ENCODE measurements at regions not wholly inside any gene's neighbourhood (a gene's known extent, or its start where the extent isn't known, plus 50 kb on each side); places are given as distances from the start of the nearest gene placed in this dataset.
"Not testable (repeated sequence)": the region's sequence is repeated elsewhere in the genome, so short reads cannot be mapped to it uniquely, and the experiment has no call there.

DNA sequence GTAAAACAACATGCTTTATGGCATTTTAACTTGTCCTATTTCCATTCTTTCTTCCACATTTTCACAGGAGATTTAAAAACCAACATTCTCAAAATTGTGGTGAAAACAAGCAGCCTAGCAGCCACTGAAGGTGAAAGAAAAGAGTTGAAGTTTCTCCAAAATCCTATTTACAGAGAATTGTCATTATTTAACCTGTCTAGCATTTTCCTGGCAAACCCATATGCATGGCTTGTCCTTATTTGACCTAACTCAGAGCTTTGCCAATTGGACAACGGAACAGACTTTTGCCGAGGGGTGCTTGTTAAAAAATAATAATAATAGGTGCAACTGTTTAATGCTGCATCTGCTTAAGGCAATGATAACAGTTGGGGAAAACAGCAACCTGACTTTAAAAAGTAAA is 80.4 kb upstream of the PCSK5 start:
- DNase-seq = no peak

DNA sequence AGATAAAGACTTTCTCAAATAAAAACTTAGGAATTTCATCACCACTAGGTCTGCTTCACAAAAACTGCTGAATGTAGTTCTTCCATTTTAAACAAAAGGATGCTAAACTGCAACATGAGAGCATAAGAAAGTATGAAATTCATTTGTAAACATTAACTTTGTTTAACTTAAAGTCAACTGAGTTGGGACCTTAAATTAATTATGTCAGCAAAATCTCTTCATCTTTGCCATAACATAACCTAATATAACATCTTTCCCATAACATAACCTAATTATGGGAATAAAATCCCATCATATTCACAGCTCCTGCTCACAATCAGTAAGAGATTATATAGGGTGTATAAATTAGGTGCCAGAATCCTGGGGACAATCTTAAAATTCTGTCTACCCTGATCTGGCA is 78.8 kb upstream of the PCSK5 start:
- no peak for DNase-seq

DNA sequence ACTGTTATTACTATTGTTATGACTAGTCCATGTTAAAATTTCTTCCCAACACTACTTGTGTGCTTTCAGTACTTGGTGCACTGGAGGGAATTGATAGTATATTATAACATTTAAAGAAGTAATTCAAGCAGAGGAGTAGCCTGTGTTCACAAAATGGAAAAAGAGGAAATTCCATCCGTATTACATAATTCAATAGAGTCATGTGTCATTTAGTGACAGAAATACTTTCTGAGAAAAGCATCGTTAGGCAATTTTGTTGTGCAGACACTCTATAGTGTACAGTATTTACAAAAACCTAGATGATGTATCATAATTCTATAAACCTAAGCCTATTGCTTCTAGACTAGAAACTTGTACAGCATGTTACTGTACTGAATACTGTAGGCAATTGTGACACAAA is 78.3 kb upstream of the PCSK5 start:
- no peak for DNase-seq

DNA sequence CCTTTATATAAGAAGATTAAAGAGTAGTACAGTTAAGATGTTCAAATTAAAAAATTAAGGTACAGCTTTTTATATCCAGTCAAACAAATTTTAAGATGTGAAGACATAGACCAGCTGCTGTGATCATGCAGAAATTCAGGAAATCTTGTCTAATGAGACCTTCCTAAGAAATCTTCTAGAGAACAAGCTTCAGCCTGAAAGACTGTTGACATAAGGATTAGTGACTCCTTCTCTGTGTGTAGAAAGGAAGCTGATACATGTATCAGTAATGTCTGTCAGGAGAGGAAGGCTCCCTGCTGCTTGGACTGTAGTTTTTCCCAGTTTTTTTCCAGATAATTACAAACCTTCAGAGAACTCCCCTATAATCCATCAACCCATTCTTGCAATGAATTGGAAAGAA is 75.8 kb upstream of the PCSK5 start:
- DNase-seq = no peak

DNA sequence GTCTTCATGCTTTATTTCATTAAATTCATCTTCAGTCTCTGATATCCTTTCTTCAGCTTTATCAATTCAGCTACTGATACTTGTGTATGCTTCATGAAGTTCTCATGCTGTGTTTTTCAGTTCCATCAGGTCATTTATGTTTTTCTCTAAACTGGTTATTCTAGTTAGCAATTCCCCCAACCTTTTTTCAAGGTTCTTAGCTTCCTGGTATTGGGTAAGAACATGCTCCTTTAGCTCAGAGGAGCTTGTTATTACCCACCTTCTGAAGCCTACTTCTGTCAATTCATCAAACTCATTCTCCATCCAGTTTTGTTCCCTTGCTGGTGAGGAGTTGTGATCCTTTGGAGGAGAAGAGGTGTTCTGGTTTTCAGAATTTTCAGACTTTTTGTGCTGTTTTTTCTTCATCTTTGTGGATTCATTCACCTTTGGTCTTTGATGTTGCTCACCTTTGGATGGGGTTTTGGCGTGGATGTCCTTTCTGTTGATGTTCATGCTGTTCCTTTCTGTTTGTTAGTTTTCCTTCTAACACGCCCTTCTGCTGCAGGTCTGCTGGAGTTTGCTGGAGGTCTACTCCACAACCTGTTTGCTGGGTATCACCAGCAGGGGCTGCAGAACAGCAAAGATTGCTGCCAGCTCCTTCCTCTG is 69.9 kb upstream of the PCSK5 start:
- DNase-seq = not testable (repeated sequence)

DNA sequence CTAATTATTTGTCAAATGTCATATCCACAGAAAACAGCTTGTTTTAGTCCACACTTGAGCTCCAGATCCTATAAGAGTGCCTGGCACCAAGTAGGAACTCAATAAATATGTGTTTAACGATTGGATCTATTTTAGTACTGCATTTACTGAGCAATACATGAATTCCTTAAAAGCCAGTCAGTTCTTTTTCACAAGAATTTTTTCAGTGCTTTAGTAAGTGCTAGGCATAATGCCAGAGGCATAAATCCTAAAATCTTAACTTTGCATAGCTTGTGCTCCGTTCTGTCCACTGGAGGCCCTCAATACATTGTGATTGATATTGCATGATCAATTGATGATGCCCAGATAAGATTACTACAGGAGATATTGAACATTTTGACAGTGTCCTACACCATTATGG is 67.3 kb upstream of the PCSK5 start:
- DNase-seq = no peak

DNA sequence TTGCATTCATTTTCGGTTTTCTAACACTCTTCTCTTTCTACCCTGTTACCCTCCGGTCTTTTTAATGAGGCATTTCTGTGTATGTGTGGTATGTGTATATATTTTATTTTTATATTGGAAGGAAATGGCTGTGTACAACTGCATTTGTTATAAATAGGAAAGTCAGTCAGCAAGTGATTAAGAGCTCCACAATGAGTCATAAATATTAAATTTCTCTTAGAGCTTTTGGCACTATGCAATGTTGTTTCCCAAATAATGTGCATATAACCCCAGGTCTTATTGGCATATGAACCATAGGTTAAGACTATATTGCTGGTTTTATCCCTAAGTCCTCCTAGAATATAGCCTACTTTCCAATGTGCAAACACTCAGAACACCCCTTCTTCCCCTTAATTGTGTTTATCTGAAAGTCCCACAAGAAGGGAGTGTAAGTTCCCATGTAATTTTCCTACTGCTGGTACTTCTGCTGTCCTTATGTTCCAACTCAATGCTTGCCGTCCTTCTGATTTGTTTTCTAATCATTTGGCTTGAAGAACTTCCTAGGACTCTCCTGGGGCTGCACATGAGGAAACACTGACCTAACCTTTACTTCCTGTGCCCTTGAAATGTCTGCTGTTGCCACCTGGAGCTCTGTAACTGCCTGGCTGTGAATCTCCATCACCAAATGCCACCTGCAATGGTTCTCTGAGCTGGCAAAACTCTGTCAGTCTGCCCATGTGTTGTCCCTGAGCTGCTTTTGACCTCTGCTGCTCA is 65.5 kb upstream of the PCSK5 start:
- no peak for DNase-seq

DNA sequence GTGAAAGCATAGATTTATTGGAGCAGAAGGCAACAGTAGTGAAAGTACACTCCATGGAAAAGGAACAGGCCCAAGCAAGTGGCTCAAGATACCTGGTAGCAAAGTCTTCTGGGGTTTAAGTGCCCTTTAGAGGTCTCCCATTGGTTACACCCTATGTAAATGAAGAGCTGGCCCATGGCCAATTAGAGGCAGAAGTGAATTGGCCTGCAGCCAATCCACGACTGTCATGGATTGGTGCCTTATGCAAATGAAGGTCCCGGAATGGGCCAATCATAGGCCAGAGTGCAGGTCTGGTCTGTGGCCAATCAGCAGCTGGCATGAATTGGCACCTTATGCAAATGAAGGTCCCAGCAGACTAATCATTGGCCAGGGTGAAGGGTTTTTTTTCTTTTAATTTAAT is 64.2 kb upstream of the PCSK5 start:
- no peak for DNase-seq

DNA sequence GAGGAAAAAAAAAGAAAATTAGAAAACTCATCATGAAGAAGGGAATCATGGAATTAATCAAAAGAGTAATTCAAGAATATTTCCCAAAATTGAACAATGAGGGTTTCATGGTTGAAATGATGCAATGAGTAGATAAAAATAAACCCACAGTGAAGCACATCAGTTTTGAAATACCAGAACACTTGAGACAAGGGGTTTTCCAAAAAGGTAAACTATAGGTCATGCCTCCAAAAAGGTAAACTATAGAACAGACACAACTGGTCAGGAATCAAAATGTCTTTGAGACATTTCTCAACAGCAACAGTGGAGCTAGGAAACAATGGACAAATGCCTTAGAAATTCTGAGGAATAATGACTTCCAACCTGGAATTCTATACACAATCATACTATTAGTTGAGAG is 60.2 kb upstream of the PCSK5 start:
- DNase-seq = no peak

DNA sequence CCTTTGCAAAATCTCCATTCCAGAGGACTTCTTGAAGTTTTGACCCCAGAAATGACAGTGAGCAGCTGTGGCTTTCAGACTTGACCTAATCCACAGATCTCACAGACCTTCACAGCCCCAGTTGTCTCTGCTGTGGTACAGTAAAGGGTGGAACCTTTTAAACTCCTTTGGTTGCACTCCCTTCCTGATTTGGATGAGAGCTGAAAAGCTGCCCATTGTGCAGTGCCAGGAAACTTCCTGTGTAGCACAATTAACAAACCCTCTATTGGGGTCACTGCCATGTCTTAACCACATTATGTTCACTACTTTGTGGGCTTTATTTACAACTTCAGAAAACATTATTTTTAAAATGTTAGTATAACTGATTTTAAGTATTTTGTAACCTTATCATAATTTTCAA is 56.7 kb upstream of the PCSK5 start:
- no peak for DNase-seq

DNA sequence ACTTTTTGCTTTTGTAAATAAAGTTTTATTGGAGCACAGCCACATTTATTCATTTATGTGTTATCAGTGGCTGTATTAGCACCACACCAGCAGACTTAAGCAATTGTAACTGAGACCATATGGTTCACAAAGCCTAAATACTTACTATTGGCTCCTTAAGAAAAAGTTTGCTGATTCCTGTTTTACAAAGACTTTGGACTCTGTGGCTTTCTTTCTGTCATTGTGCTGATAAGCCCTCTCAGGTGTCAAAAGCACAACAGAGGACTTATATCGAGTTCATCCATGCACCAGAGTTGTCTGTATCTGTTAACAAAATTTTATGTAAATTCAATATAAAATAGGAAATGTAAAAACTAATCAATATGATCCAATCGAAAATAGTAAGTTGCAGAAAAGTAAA is 55.6 kb upstream of the PCSK5 start:
- DNase-seq = no peak

All from NCI-H2171 treated with DMSO at 0.1 percent for 48 hours (cell line).